GM12878 (cell line): ENCODE measurements at regions not wholly inside any gene's neighbourhood (a gene's known extent, or its start where the extent isn't known, plus 50 kb on each side); places are given as distances from the start of the nearest gene placed in this dataset.

Experiments used
- BCL3 ChIP-seq: IDR thresholded peaks from 2 replicates; pipeline ENCODE4 v1.6.1; 2011; ENCODE audit warnings: borderline replicate concordance, low read depth, mild to moderate bottlenecking, moderate library complexity, low read length; ENCODE audit not compliant: insufficient read depth, poor library complexity, severe bottlenecking
- EZH2 ChIP-seq: IDR thresholded peaks from 2 replicates; pipeline ENCODE4 v1.6.1; 2012; ENCODE audit warnings: low read depth, mild to moderate bottlenecking, control low read depth, inconsistent platforms, low read length, borderline replicate concordance; ENCODE audit not compliant: control insufficient read depth
- JUND ChIP-seq: IDR thresholded peaks from 2 replicates; pipeline ENCODE4 v1.6.1; 2012; ENCODE audit warnings: low read depth, mild to moderate bottlenecking, low read length, improper control_type of control experiment, moderate library complexity
- MTA3 ChIP-seq: IDR thresholded peaks from 2 replicates; pipeline ENCODE4 v1.6.1; 2012; ENCODE audit warnings: low read length, inconsistent platforms, borderline replicate concordance
- POLR2A ChIP-seq: IDR thresholded peaks from 2 replicates; pipeline ENCODE4 v1.6.1; 2011; ENCODE audit warnings: low read depth, mild to moderate bottlenecking, low read length
- RCOR1 ChIP-seq: conservative IDR thresholded peaks from 2 replicates; pipeline ENCODE4 v1.6.1; 2012; ENCODE audit warnings: low read depth, low read length, improper control_type of control experiment
- SIN3A ChIP-seq: IDR thresholded peaks from 2 replicates; pipeline ENCODE4 v1.6.1; 2012; ENCODE audit warnings: low read depth, low read length, improper control_type of control experiment
- YY1 ChIP-seq: IDR thresholded peaks from 2 replicates; pipeline ENCODE4 v1.6.1; 2011; ENCODE audit warnings: low read depth, mild to moderate bottlenecking, low read length
- ZNF622 ChIP-seq: fragments of 450-650 bp; IDR thresholded peaks from 2 replicates; pipeline ENCODE4 v1.6.1; 2017; ENCODE audit warnings: mild to moderate bottlenecking, inconsistent platforms
- TF ChIP-seq, protein P1 (sequence below): IDR thresholded peaks from 2 replicates; pipeline ENCODE4 v1.6.1; 2011; ENCODE audit warnings: low read depth, mild to moderate bottlenecking, low read length, moderate library complexity, borderline replicate concordance; ENCODE audit errors: extremely low read depth
- TF ChIP-seq, protein P2 (sequence below), 3 experiments: IDR thresholded peaks in 2 of 3; conservative IDR thresholded peaks in 1 of 3; 2 replicates each; pipeline ENCODE4 v1.5.1; 2011; ENCODE audit warnings: low read depth in 3 of 3, low read length in 3 of 3, mild to moderate bottlenecking in 3 of 3, control low read depth in 2 of 3, moderate library complexity in 2 of 3, inconsistent platforms in 1 of 3, mixed read lengths in 1 of 3; ENCODE audit not compliant: control insufficient read depth in 2 of 3, insufficient read depth in 1 of 3; ENCODE audit errors: extremely low read depth in 1 of 3
- TF ChIP-seq, protein P3 (sequence below): IDR thresholded peaks from 2 replicates; pipeline ENCODE4 v1.6.1; 2011; ENCODE audit warnings: low read depth, low read length, improper control_type of control experiment, borderline replicate concordance

DNA sequence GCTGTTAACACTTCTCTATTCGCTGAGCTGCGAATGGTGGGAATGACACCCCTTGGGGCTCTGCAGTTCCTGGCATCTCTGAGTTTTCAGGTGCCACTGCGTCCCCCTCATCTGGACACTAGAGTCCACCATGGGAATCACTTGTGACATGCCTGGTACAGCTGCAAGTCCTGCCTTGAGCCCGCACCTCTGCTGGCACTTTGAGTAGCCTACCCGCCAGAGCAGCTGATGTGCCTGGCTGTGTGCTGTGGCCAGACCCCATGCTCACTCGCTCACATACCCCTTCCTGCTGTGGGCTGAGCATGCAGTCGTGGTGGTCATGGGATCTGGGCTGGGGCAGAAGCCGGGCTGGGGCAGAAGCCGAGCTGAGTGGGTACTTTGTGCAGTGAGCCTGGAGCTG, 117.6 kb downstream of the RND3 start:
- TF ChIP-seq, protein P1, sequence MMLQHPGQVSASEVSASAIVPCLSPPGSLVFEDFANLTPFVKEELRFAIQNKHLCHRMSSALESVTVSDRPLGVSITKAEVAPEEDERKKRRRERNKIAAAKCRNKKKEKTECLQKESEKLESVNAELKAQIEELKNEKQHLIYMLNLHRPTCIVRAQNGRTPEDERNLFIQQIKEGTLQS, result no peak
- TF ChIP-seq POLR2A (no peak), BCL3 (no peak), RCOR1 (no peak), YY1 (no peak), ZNF622 (no peak), MTA3 (no peak), EZH2 (no peak), SIN3A (no peak), JUND (no peak)
- TF ChIP-seq, protein P2, sequence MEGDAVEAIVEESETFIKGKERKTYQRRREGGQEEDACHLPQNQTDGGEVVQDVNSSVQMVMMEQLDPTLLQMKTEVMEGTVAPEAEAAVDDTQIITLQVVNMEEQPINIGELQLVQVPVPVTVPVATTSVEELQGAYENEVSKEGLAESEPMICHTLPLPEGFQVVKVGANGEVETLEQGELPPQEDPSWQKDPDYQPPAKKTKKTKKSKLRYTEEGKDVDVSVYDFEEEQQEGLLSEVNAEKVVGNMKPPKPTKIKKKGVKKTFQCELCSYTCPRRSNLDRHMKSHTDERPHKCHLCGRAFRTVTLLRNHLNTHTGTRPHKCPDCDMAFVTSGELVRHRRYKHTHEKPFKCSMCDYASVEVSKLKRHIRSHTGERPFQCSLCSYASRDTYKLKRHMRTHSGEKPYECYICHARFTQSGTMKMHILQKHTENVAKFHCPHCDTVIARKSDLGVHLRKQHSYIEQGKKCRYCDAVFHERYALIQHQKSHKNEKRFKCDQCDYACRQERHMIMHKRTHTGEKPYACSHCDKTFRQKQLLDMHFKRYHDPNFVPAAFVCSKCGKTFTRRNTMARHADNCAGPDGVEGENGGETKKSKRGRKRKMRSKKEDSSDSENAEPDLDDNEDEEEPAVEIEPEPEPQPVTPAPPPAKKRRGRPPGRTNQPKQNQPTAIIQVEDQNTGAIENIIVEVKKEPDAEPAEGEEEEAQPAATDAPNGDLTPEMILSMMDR (IDR thresholded peaks at IDR 0.05 in 2 of 3, conservative IDR thresholded peaks at IDR 0.05 in 1 of 3; ENCODE audit: control insufficient read depth in 2 of 3, extremely low read depth in 1 of 3, insufficient read depth in 1 of 3, low read depth in 3 of 3, low read length in 3 of 3), result no peak
- TF ChIP-seq, protein P3, sequence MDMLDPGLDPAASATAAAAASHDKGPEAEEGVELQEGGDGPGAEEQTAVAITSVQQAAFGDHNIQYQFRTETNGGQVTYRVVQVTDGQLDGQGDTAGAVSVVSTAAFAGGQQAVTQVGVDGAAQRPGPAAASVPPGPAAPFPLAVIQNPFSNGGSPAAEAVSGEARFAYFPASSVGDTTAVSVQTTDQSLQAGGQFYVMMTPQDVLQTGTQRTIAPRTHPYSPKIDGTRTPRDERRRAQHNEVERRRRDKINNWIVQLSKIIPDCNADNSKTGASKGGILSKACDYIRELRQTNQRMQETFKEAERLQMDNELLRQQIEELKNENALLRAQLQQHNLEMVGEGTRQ, result no peak
